ENCODE measurements at regions not wholly inside any gene's neighbourhood (a gene's known extent, or its start where the extent isn't known, plus 50 kb on each side); places are given as distances from the start of the nearest gene placed in this dataset.

DNA sequence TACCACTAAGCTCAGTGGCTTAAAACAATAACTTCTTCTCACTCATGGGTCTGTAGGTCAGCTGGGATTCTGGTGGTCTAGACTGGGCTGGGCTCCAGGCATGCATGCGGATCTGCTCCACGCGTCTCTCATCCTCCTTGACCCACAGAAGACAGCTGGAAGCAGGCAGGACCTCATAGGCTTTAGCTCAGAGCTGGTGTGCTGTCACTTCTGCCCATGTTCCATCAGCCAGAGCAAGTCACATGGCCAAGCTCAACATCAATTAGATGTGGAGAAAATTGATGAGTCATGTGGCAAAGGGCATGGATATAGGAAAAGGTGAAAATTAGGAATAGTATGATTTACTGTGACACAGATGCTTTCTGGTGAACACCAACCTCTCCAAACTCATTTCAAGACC is 57.4 kb upstream of the PSMF1 start:
- DNase-seq = peak in 1 of 2 donors; percentile 15

DNA sequence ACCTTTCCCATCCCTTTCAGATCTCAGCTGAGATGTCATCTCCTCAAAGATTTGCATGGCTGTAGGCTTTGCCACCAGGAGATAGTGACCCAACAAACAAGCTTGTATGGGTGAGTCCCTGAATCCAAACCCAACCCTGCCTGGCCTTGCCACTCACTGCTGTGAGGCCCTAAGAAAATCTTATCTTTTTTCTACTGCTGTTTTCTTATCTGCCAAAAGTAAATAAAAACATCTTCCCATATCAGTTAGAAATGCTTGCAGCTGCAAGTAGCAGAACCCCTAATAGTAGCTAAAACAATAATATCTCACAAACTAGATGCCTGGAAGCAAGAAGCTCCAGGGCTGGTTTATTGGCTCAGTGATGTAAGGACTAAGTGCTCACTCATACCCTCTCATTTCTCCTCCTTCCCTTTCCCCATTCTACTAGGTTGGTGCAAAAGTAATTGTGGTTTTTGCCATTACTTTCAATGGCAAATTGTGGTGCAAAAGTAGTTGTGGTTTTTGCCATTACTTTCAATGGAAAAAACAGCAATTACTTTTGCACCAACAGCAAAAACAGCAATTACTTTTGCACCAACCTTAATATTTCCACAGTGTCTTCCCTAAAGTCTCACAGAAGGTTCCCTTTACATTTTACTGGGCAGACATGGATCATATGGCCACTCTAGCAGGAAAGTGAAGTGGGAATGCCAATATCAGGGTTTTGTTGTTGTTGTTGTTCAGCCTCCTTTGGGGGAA is 56.7 kb upstream of the PSMF1 start:
- no peak for DNase-seq

- DNase-seq = no peak
Measured at GRCh38 chr20:1062334-1063010, 55.9 kb upstream of the PSMF1 start.
